ENCODE measurements at regions not wholly inside any gene's neighbourhood (a gene's known extent, or its start where the extent isn't known, plus 50 kb on each side); places are given as distances from the start of the nearest gene placed in this dataset.

DNA sequence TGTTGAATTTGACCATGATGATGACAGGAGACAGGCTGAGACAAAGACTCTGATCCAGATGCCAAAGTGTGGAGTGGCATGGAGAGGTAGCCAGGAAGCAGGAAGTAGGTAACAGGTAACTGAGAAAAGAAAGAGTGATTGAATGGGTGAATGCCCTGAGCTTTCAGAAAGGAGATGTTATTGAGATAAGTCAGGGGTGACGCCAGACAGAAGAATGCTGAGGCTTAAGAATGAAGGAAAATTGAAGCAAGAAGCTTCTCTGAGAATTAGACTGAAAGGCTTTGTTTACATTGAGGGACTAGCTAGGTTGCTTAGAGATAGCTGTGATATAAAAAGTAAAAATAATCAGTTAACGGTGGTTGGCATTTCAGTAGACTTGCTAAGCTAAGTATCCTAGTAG lies 165.7 kb downstream of the PSAT1 start:
- TF ChIP-seq ARNT (IDR thresholded peaks at IDR 0.05), result no peak
- no peak for TF ChIP-seq LEF1 (IDR thresholded peaks at IDR 0.05; ENCODE audit: borderline replicate concordance)
- TF ChIP-seq ELF4 (IDR thresholded peaks at IDR 0.05), result no peak
- no peak for TF ChIP-seq HDGF (IDR thresholded peaks at IDR 0.05; ENCODE audit: borderline replicate concordance)
- TF ChIP-seq BHLHE40 (IDR thresholded peaks at IDR 0.05; ENCODE audit: borderline replicate concordance), result no peak
- no peak for TF ChIP-seq CTBP1 (IDR thresholded peaks at IDR 0.05; ENCODE audit: borderline replicate concordance)
- TF ChIP-seq NFRKB (IDR thresholded peaks at IDR 0.05), result no peak
- TF ChIP-seq FOXA1 (IDR thresholded peaks at IDR 0.05), result no peak
- no peak for TF ChIP-seq L3MBTL2 (conservative IDR thresholded peaks at IDR 0.05)
- POLR2A ChIA-PET, result no interaction called here
- DNase-seq (ENCODE audit: extremely low spot score), result no peak
- CTCF ChIA-PET, result no interaction called here

DNA sequence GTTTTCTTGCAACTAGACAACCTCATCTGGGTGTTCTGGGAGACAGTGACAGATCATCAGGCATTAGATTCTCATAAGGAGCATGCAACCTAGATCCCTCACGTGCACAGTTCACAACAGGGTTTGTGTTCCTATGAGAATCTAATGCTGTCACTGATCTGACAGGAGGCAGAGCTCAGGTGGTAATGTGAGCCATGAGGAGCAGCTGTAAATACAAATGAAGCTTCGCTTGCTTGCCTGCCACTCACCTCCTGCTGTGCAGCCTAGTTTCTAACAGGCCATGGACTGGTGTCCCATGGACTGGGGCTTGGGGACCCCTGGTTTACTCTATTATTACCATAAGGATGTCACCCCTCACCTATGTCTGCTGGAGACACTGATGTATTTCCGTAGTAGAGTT lies 166.8 kb downstream of the PSAT1 start:
- ChIA-PET CTCF (no interaction called here), POLR2A (no interaction called here)
- no peak for DNase-seq (ENCODE audit: extremely low spot score)
- TF ChIP-seq LEF1 (IDR thresholded peaks at IDR 0.05; ENCODE audit: borderline replicate concordance) (no peak), CTBP1 (IDR thresholded peaks at IDR 0.05; ENCODE audit: borderline replicate concordance) (no peak), BHLHE40 (IDR thresholded peaks at IDR 0.05; ENCODE audit: borderline replicate concordance) (no peak)

- no peak for DNase-seq (ENCODE audit: extremely low spot score)
- POLR2A ChIA-PET, result no interaction called here
- no peak for TF ChIP-seq SUZ12 (IDR thresholded peaks at IDR 0.05)
- no peak for TF ChIP-seq ARNT (IDR thresholded peaks at IDR 0.05)
- no peak for TF ChIP-seq HDGF (IDR thresholded peaks at IDR 0.05; ENCODE audit: borderline replicate concordance)
- no peak for TF ChIP-seq SP1 (IDR thresholded peaks at IDR 0.05)
- no peak for TF ChIP-seq LEF1 (IDR thresholded peaks at IDR 0.05; ENCODE audit: borderline replicate concordance)
- no peak for TF ChIP-seq TARDBP (IDR thresholded peaks at IDR 0.05)
- TF ChIP-seq FOXK2 (IDR thresholded peaks at IDR 0.05), result no peak
- TF ChIP-seq ZNF384 (IDR thresholded peaks at IDR 0.05), result no peak
- TF ChIP-seq FOXM1 (IDR thresholded peaks at IDR 0.05; ENCODE audit: borderline replicate concordance), result no peak
- TF ChIP-seq CTBP1 (IDR thresholded peaks at IDR 0.05; ENCODE audit: borderline replicate concordance), result no peak
- TF ChIP-seq ELF4 (IDR thresholded peaks at IDR 0.05), result no peak
- no peak for TF ChIP-seq L3MBTL2 (conservative IDR thresholded peaks at IDR 0.05)
- TF ChIP-seq, protein P1, sequence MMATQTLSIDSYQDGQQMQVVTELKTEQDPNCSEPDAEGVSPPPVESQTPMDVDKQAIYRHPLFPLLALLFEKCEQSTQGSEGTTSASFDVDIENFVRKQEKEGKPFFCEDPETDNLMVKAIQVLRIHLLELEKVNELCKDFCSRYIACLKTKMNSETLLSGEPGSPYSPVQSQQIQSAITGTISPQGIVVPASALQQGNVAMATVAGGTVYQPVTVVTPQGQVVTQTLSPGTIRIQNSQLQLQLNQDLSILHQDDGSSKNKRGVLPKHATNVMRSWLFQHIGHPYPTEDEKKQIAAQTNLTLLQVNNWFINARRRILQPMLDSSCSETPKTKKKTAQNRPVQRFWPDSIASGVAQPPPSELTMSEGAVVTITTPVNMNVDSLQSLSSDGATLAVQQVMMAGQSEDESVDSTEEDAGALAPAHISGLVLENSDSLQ (IDR thresholded peaks at IDR 0.05), result no peak
- TF ChIP-seq BHLHE40 (IDR thresholded peaks at IDR 0.05; ENCODE audit: borderline replicate concordance), result no peak
- TF ChIP-seq NFRKB (IDR thresholded peaks at IDR 0.05), result no peak
- no peak for TF ChIP-seq FOXA1 (IDR thresholded peaks at IDR 0.05)
- CTCF ChIA-PET, result no interaction called here
Observed at GRCh38 chr9:78468231-78468630, 171.3 kb downstream of the PSAT1 start.

- CTCF ChIA-PET, result no interaction called here
- no peak for DNase-seq (ENCODE audit: extremely low spot score)
- POLR2A ChIA-PET, result no interaction called here
- TF ChIP-seq FOXA1 (IDR thresholded peaks at IDR 0.05) (no peak), SUZ12 (IDR thresholded peaks at IDR 0.05) (no peak), NFRKB (IDR thresholded peaks at IDR 0.05) (no peak), ARNT (IDR thresholded peaks at IDR 0.05) (no peak), L3MBTL2 (conservative IDR thresholded peaks at IDR 0.05) (no peak), ELF4 (IDR thresholded peaks at IDR 0.05) (no peak), HDGF (IDR thresholded peaks at IDR 0.05; ENCODE audit: borderline replicate concordance) (no peak)
- TF ChIP-seq, protein P1 (IDR thresholded peaks at IDR 0.05), result no peak
Observed at GRCh38 chr9:78468974-78469576, 172.2 kb downstream of the PSAT1 start.

GRCh38 chr9:78470216-78470615 lies 173.3 kb downstream of the PSAT1 start:
- ChIA-PET POLR2A (no interaction called here), CTCF (no interaction called here)
- DNase-seq (ENCODE audit: extremely low spot score), result no peak
- TF ChIP-seq SP1 (IDR thresholded peaks at IDR 0.05) (no peak), HDGF (IDR thresholded peaks at IDR 0.05; ENCODE audit: borderline replicate concordance) (no peak), ZNF384 (IDR thresholded peaks at IDR 0.05) (no peak), TARDBP (IDR thresholded peaks at IDR 0.05) (no peak), ARNT (IDR thresholded peaks at IDR 0.05) (no peak), CTBP1 (IDR thresholded peaks at IDR 0.05; ENCODE audit: borderline replicate concordance) (no peak), LEF1 (IDR thresholded peaks at IDR 0.05; ENCODE audit: borderline replicate concordance) (no peak), FOXM1 (IDR thresholded peaks at IDR 0.05; ENCODE audit: borderline replicate concordance) (no peak), FOXA1 (IDR thresholded peaks at IDR 0.05) (no peak), BHLHE40 (IDR thresholded peaks at IDR 0.05; ENCODE audit: borderline replicate concordance) (no peak), SUZ12 (IDR thresholded peaks at IDR 0.05) (no peak), NFRKB (IDR thresholded peaks at IDR 0.05) (no peak), FOXK2 (IDR thresholded peaks at IDR 0.05) (no peak), ELF4 (IDR thresholded peaks at IDR 0.05) (no peak), L3MBTL2 (conservative IDR thresholded peaks at IDR 0.05) (no peak)
- TF ChIP-seq, protein P1 (IDR thresholded peaks at IDR 0.05), result no peak

- TF ChIP-seq SP1 (IDR thresholded peaks at IDR 0.05) (no peak), HDGF (IDR thresholded peaks at IDR 0.05; ENCODE audit: borderline replicate concordance) (no peak), FOXA1 (IDR thresholded peaks at IDR 0.05) (no peak), NFRKB (IDR thresholded peaks at IDR 0.05) (no peak), FOXM1 (IDR thresholded peaks at IDR 0.05; ENCODE audit: borderline replicate concordance) (no peak), ZNF384 (IDR thresholded peaks at IDR 0.05) (no peak), L3MBTL2 (conservative IDR thresholded peaks at IDR 0.05) (no peak), CTBP1 (IDR thresholded peaks at IDR 0.05; ENCODE audit: borderline replicate concordance) (no peak), ELF4 (IDR thresholded peaks at IDR 0.05) (no peak), FOXK2 (IDR thresholded peaks at IDR 0.05) (no peak), SUZ12 (IDR thresholded peaks at IDR 0.05) (no peak)
- ChIA-PET POLR2A (no interaction called here), CTCF (no interaction called here)
- DNase-seq (ENCODE audit: extremely low spot score), result no peak
Observed at GRCh38 chr9:78470741-78471140, 173.8 kb downstream of the PSAT1 start.
